Neuronal stem cell (in vitro differentiated cells): ENCODE measurements at regions not wholly inside any gene's neighbourhood (a gene's known extent, or its start where the extent isn't known, plus 50 kb on each side); places are given as distances from the start of the nearest gene placed in this dataset.

Source experiments
- DNase-seq: peaks from one replicate; pipeline ENCODE4 v3.0.0-alpha.2; 2013; ENCODE audit warnings: low spot score
- H2AFZ ChIP-seq: one replicate; pipeline ENCODE4 v1.6.1; 2013; ENCODE audit warnings: mild to moderate bottlenecking, low read length, inconsistent platforms
- H2AK5ac ChIP-seq: 2 replicates; pipeline ENCODE4 v1.6.1; 2013; ENCODE audit warnings: low read depth, mild to moderate bottlenecking, inconsistent platforms, low read length, moderate library complexity, mixed read lengths
- H2BK120ac ChIP-seq: 2 replicates; pipeline ENCODE4 v1.6.1; 2013; ENCODE audit warnings: low read depth, mild to moderate bottlenecking, inconsistent platforms, low read length, moderate library complexity, mixed read lengths
- H2BK12ac ChIP-seq: one replicate; pipeline ENCODE4 v1.6.1; 2013; ENCODE audit warnings: low read length, inconsistent platforms
- H2BK15ac ChIP-seq: 2 replicates; pipeline ENCODE4 v1.6.1; 2013; ENCODE audit warnings: mild to moderate bottlenecking, low read length, inconsistent platforms, mixed read lengths
- H2BK5ac ChIP-seq: one replicate; pipeline ENCODE4 v1.6.1; 2013; ENCODE audit warnings: inconsistent platforms, mild to moderate bottlenecking, low read length, moderate library complexity
- H3K14ac ChIP-seq: one replicate; pipeline ENCODE4 v1.6.1; 2013; ENCODE audit warnings: low read length, inconsistent platforms
- H3K18ac ChIP-seq: 2 replicates; pipeline ENCODE4 v1.6.1; 2013; ENCODE audit warnings: low read length, inconsistent platforms
- H3K23ac ChIP-seq: 2 replicates; pipeline ENCODE4 v1.6.1; 2013; ENCODE audit warnings: low read depth, mild to moderate bottlenecking, mixed read lengths, low read length, inconsistent platforms; ENCODE audit not compliant: poor library complexity
- H3K27ac ChIP-seq: replicated peaks from 3 replicates; pipeline ENCODE4 v1.5.1; 2013; ENCODE audit warnings: low read length, inconsistent platforms
- H3K27me3 ChIP-seq, 3 experiments: 2 replicates each; pipeline ENCODE4 v1.6.1; 2013; ENCODE audit warnings: low read length in 3 of 3, mild to moderate bottlenecking in 2 of 3, inconsistent platforms in 1 of 3, low read depth in 1 of 3, mixed read lengths in 1 of 3, moderate library complexity in 1 of 3; ENCODE audit not compliant: control insufficient read depth in 3 of 3, insufficient read depth in 3 of 3
- H3K36me3 ChIP-seq, 2 donors: replicated peaks in 1 of 2; 2 replicates each; pipeline ENCODE4 v1.6.1; 2013; ENCODE audit warnings: low read length in 2 of 2; ENCODE audit not compliant: control insufficient read depth in 2 of 2, insufficient read depth in 2 of 2
- H3K4ac ChIP-seq: 2 replicates; pipeline ENCODE4 v1.6.1; 2013; ENCODE audit warnings: inconsistent platforms, mild to moderate bottlenecking, low read length, moderate library complexity
- H3K4me1 ChIP-seq, 2 donors: 1 replicate in 1 of 2; 2 replicates in 1 of 2; pipeline ENCODE4 v1.6.1; 2013; ENCODE audit warnings: low read length in 2 of 2, low read depth in 1 of 2; ENCODE audit not compliant: control insufficient read depth in 2 of 2, insufficient read depth in 1 of 2
- H3K4me2 ChIP-seq: one replicate; pipeline ENCODE4 v1.6.1; 2013; ENCODE audit warnings: mild to moderate bottlenecking, low read length, inconsistent platforms; ENCODE audit not compliant: insufficient read depth, poor library complexity, severe bottlenecking
- H3K4me3 ChIP-seq, 2 donors: 2 replicates each; pipeline ENCODE4 v1.5.1; 2013; ENCODE audit warnings: low read length in 2 of 2, mild to moderate bottlenecking in 2 of 2, inconsistent platforms in 1 of 2, moderate library complexity in 1 of 2
- H3K79me1 ChIP-seq: one replicate; pipeline ENCODE4 v1.6.1; 2013; ENCODE audit warnings: low read depth, mild to moderate bottlenecking, inconsistent platforms, low read length, moderate library complexity
- H3K9ac ChIP-seq: one replicate; pipeline ENCODE4 v1.6.1; 2013; ENCODE audit warnings: mild to moderate bottlenecking, low read depth, low read length, inconsistent platforms; ENCODE audit not compliant: poor library complexity
- H3K9me3 ChIP-seq, 2 donors: replicated peaks in 1 of 2; 2 replicates each; pipeline versions ENCODE3 to v1.6.1; 2013; ENCODE audit warnings: low read length in 2 of 2, mild to moderate bottlenecking in 2 of 2, inconsistent platforms in 1 of 2, low read depth in 1 of 2, mixed read lengths in 1 of 2, moderate library complexity in 1 of 2; ENCODE audit not compliant: control insufficient read depth in 2 of 2, insufficient read depth in 1 of 2
- H4K8ac ChIP-seq: one replicate; pipeline ENCODE4 v1.6.1; 2013; ENCODE audit warnings: low read depth, mild to moderate bottlenecking, inconsistent platforms, low read length, moderate library complexity
- H4K91ac ChIP-seq: one replicate; pipeline ENCODE4 v1.6.1; 2013; ENCODE audit warnings: low read length, low read depth, mild to moderate bottlenecking, inconsistent platforms; ENCODE audit not compliant: poor library complexity
- WGBS, 2 donors: extraction: QIAGEN DNeasy Blood & Tissue Kit; methylation state at CpG; one replicate each; pipeline ENCODE4 v1.1.7; 2013; ENCODE audit warnings: missing lambda C conversion rate in 2 of 2, mixed read lengths in 1 of 2; ENCODE audit not compliant: insufficient read length in 2 of 2, insufficient replicate concordance in 1 of 2; ENCODE audit errors: extremely low coverage in 2 of 2; 5-methylcytosine and 5-hydroxymethylcytosine counted together

GRCh38 chr3:8283193-8283592 lies 218.4 kb upstream of the LMCD1 start:
- Histone ChIP-seq H2BK15ac (no peak overlapping the region), H2AK5ac (no peak overlapping the region), H4K91ac (no peak overlapping the region), H3K27ac (no peak overlapping the region), H3K4me3 (no peak overlapping the region), H3K4ac (no peak overlapping the region), H4K8ac (no peak overlapping the region), H3K36me3 (no peaks in the 10 kb centered on the region), H3K27me3 (no peaks in the 10 kb centered on the region), H2BK12ac (no peak overlapping the region), H3K18ac (no peak overlapping the region), H2AFZ (no peak overlapping the region), H3K4me2 (no peak overlapping the region), H3K9ac (no peak overlapping the region), H3K4me1 (peaks cover 0 to 9% of the 10 kb centered on the region in 2 donors), H2BK5ac (no peak overlapping the region), H3K79me1 (no peaks in the 10 kb centered on the region), H2BK120ac (no peak overlapping the region), H3K9me3 (no peaks in the 10 kb centered on the region), H3K14ac (no peak overlapping the region), H3K23ac (no peak overlapping the region)
- no CpG with 5 or more reads among the region's 1 CpG for WGBS, 2 donors
- DNase-seq = no peak

GRCh38 chr3:8286086-8286485 lies 215.5 kb upstream of the LMCD1 start:
- Histone ChIP-seq H4K91ac (no peak overlapping the region), H3K18ac (no peak overlapping the region), H2BK120ac (no peak overlapping the region), H2AFZ (no peak overlapping the region), H3K4ac (no peak overlapping the region), H3K14ac (no peak overlapping the region), H3K23ac (no peak overlapping the region), H3K4me3 (no peak overlapping the region), H4K8ac (no peak overlapping the region), H2AK5ac (no peak overlapping the region), H3K79me1 (no peaks in the 10 kb centered on the region), H2BK15ac (no peak overlapping the region), H3K4me1 (no peaks in the 10 kb centered on the region), H3K27ac (no peak overlapping the region), H2BK5ac (no peak overlapping the region), H2BK12ac (no peak overlapping the region), H3K36me3 (no peaks in the 10 kb centered on the region), H3K27me3 (no peaks in the 10 kb centered on the region), H3K9ac (no peak overlapping the region), H3K4me2 (no peak overlapping the region), H3K9me3 (no peaks in the 10 kb centered on the region)
- WGBS, 2 donors = no CpG with 5 or more reads among the region's 5 CpGs
- no peak for DNase-seq

DNA sequence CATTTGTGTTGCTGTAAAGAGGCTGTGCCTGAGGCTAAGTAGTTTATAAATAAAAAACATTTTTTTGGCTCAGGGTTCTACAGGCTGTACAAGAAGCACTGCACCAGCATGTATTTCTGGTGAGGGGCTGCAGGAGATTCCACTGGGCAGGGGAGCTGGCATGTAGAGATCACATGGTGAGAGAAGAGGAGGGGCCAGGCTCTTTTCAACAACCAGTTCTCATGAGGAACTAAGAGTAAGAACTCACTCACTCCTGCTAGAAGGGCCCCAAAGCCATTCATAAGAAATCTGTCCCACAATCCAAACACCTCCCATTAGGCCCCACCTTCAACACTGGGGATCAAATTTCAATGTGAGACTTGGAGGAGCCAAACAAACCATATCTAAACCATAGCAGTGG lies 214.9 kb upstream of the LMCD1 start:
- no peak for DNase-seq
- Histone ChIP-seq H3K9ac (no peak overlapping the region), H2BK12ac (no peak overlapping the region), H3K4me1 (no peaks in the 10 kb centered on the region), H2BK120ac (no peak overlapping the region), H4K91ac (no peak overlapping the region), H4K8ac (no peak overlapping the region), H3K79me1 (no peaks in the 10 kb centered on the region), H3K14ac (no peak overlapping the region), H2BK15ac (no peak overlapping the region), H3K9me3 (no peaks in the 10 kb centered on the region), H2AFZ (no peak overlapping the region), H3K4me3 (no peak overlapping the region), H2BK5ac (no peak overlapping the region), H2AK5ac (no peak overlapping the region), H3K18ac (no peak overlapping the region), H3K4me2 (no peak overlapping the region), H3K27ac (no peak overlapping the region), H3K36me3 (no peaks in the 10 kb centered on the region), H3K27me3 (no peaks in the 10 kb centered on the region), H3K4ac (no peak overlapping the region), H3K23ac (no peak overlapping the region)

DNA sequence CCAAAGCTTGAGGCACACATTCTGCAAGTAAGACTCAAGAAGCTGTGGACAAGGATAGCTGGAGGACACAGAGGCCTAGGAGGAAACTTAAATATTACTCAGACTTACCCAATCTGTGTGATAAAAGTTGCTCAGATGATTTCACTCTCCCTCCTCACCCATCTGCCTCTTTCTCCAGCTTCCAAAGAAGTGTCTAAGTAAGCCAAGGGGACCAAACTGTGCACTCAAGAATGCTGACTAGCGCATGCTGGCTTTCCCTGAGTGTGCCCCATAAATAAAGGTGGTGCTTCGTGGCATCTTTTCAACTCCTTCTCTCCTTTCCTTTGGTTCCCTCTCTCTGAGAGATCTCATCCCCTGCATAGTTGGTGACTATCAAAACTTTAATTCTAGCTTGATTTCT lies 211.0 kb upstream of the LMCD1 start:
- Histone ChIP-seq H2BK12ac (no peak overlapping the region), H3K23ac (no peak overlapping the region), H2AFZ (no peak overlapping the region), H3K9me3 (no peaks in the 10 kb centered on the region), H2BK15ac (no peak overlapping the region), H3K4me1 (no peaks in the 10 kb centered on the region), H3K9ac (no peak overlapping the region), H2BK120ac (no peak overlapping the region), H2BK5ac (no peak overlapping the region), H3K79me1 (no peaks in the 10 kb centered on the region), H2AK5ac (no peak overlapping the region), H4K91ac (no peak overlapping the region), H3K27me3 (no peaks in the 10 kb centered on the region), H4K8ac (no peak overlapping the region), H3K27ac (no peak overlapping the region), H3K4ac (no peak overlapping the region), H3K4me2 (no peak overlapping the region), H3K4me3 (no peak overlapping the region), H3K36me3 (no peaks in the 10 kb centered on the region), H3K18ac (no peak overlapping the region), H3K14ac (no peak overlapping the region)
- no CpG with 5 or more reads among the region's 2 CpGs for WGBS, 2 donors
- no peak for DNase-seq
